ENCODE measurements at regions not wholly inside any gene's neighbourhood (a gene's known extent, or its start where the extent isn't known, plus 50 kb on each side); places are given as distances from the start of the nearest gene placed in this dataset.

DNA sequence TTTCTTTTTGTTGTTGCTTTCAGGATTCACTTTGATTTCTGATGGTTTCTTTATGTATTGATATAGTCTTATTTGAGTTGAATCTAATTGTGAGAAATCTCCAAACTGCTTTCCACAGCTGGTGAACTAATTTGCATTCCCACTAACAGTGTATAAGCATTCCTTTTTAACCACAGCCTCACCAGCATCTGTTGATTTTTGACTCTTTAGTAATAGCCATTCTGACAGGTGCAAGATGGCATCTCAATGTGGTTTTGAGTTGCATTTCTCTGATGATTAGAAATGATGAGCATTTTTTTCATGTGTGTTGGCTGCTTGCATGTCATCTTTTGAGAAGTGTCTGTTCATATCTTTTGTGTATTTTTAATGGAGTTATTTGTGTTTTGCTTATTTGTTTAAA lies 1023.1 kb downstream of the SH3BGRL start:
- no peak overlapping the region for H3K27ac ChIP-seq (ENCODE audit: low read depth, low read length, poor library complexity, severe bottlenecking)
- no peak for DNase-seq (ENCODE audit: low spot score)
- peaks cover 4% of the 10 kb centered on the region for H3K9me3 ChIP-seq (ENCODE audit: low read depth, low read length, poor library complexity, severe bottlenecking)
- ChIA-PET POLR2A (ENCODE audit: low non-redundant PET) (no interaction called here), CTCF (no interaction called here)
- no TSS peak for BruUV-seq (replicated peaks)
- H3K27me3 ChIP-seq (replicated peaks; ENCODE audit: insufficient read depth, low read depth, low read length, poor library complexity), result no peaks in the 10 kb centered on the region
- intact Hi-C loops (cut with micrococcal nuclease; ENCODE audit: unreplicated experiment), result no loop called here
- H3K4me1 ChIP-seq (ENCODE audit: insufficient read depth, low read length, poor library complexity, severe bottlenecking), result no peaks in the 10 kb centered on the region
- H3K4me3 ChIP-seq (ENCODE audit: low read depth, low read length, poor library complexity, severe bottlenecking), result no peak overlapping the region
- no peak for TF ChIP-seq EZH2 (IDR thresholded peaks at IDR 0.05; ENCODE audit: borderline replicate concordance, low read depth, low read length, poor library complexity, severe bottlenecking)
- TF ChIP-seq, protein P1, sequence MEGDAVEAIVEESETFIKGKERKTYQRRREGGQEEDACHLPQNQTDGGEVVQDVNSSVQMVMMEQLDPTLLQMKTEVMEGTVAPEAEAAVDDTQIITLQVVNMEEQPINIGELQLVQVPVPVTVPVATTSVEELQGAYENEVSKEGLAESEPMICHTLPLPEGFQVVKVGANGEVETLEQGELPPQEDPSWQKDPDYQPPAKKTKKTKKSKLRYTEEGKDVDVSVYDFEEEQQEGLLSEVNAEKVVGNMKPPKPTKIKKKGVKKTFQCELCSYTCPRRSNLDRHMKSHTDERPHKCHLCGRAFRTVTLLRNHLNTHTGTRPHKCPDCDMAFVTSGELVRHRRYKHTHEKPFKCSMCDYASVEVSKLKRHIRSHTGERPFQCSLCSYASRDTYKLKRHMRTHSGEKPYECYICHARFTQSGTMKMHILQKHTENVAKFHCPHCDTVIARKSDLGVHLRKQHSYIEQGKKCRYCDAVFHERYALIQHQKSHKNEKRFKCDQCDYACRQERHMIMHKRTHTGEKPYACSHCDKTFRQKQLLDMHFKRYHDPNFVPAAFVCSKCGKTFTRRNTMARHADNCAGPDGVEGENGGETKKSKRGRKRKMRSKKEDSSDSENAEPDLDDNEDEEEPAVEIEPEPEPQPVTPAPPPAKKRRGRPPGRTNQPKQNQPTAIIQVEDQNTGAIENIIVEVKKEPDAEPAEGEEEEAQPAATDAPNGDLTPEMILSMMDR (conservative IDR thresholded peaks at IDR 0.05; ENCODE audit: low read depth, low read length), result no peak
- no peaks in the 10 kb centered on the region for H3K36me3 ChIP-seq (ENCODE audit: insufficient read depth, low read length, poor library complexity, severe bottlenecking)

DNA sequence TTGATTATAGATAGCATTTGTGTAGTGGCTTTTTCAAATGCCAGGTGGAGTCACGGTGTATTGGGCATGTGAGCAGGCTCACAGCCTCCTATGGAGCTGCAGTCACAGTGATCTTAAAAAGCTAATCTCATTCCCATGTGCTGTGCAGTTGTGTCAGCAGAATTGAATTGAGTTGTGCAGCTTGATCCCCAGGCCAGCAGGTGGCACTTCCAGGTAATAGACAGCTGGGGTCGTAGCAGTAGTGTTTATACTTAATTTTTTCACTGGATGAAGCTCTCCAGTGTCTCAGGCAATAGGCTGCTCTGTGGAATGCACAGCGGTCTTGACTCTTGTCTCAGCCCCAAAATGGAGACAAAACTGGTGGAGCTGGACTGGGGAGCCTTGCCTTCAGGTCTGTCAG lies 1028.1 kb downstream of the SH3BGRL start:
- no peak for DNase-seq (ENCODE audit: low spot score)
- Histone ChIP-seq H3K9me3 (ENCODE audit: low read depth, low read length, poor library complexity, severe bottlenecking) (peaks cover 9% of the 10 kb centered on the region), H3K27ac (ENCODE audit: low read depth, low read length, poor library complexity, severe bottlenecking) (no peak overlapping the region), H3K27me3 (replicated peaks; ENCODE audit: insufficient read depth, low read depth, low read length, poor library complexity) (no peaks in the 10 kb centered on the region), H3K4me1 (ENCODE audit: insufficient read depth, low read length, poor library complexity, severe bottlenecking) (no peaks in the 10 kb centered on the region), H3K36me3 (ENCODE audit: insufficient read depth, low read length, poor library complexity, severe bottlenecking) (no peaks in the 10 kb centered on the region), H3K4me3 (ENCODE audit: low read depth, low read length, poor library complexity, severe bottlenecking) (no peak overlapping the region)
- no TSS peak for BruUV-seq (replicated peaks)
- ChIA-PET CTCF (no interaction called here), POLR2A (ENCODE audit: low non-redundant PET) (no interaction called here)
- TF ChIP-seq, protein P1 (conservative IDR thresholded peaks at IDR 0.05; ENCODE audit: low read depth, low read length), result no peak
- no peak for TF ChIP-seq EZH2 (IDR thresholded peaks at IDR 0.05; ENCODE audit: borderline replicate concordance, low read depth, low read length, poor library complexity, severe bottlenecking)
- intact Hi-C loops (cut with micrococcal nuclease; ENCODE audit: unreplicated experiment), result no loop called here

- no peaks in the 10 kb centered on the region for H3K36me3 ChIP-seq (ENCODE audit: insufficient read depth, low read length, poor library complexity, severe bottlenecking)
- TF ChIP-seq, protein P1 (conservative IDR thresholded peaks at IDR 0.05; ENCODE audit: low read depth, low read length), result no peak
- TF ChIP-seq EZH2 (IDR thresholded peaks at IDR 0.05; ENCODE audit: borderline replicate concordance, low read depth, low read length, poor library complexity, severe bottlenecking), result no peak
- no peak overlapping the region for H3K4me3 ChIP-seq (ENCODE audit: low read depth, low read length, poor library complexity, severe bottlenecking)
- ChIA-PET POLR2A (ENCODE audit: low non-redundant PET) (no interaction called here), CTCF (no interaction called here)
- intact Hi-C loops (cut with micrococcal nuclease; ENCODE audit: unreplicated experiment), result no loop called here
- no peak overlapping the region for H3K27ac ChIP-seq (ENCODE audit: low read depth, low read length, poor library complexity, severe bottlenecking)
- peaks cover 19% of the 10 kb centered on the region for H3K9me3 ChIP-seq (ENCODE audit: low read depth, low read length, poor library complexity, severe bottlenecking)
- no TSS peak for BruUV-seq (replicated peaks)
- no peaks in the 10 kb centered on the region for H3K27me3 ChIP-seq (replicated peaks; ENCODE audit: insufficient read depth, low read depth, low read length, poor library complexity)
- DNase-seq (ENCODE audit: low spot score), result no peak
- H3K4me1 ChIP-seq (ENCODE audit: insufficient read depth, low read length, poor library complexity, severe bottlenecking), result no peaks in the 10 kb centered on the region
These were observed 1030.8 kb downstream of the SH3BGRL start for GRCh38 chrX:82232679-82233078.
